Neural progenitor cell (in vitro differentiated cells): ENCODE measurements at regions not wholly inside any gene's neighbourhood (a gene's known extent, or its start where the extent isn't known, plus 50 kb on each side); places are given as distances from the start of the nearest gene placed in this dataset.

ENCODE experiments used
- EZH2 ChIP-seq: fragments of 200-600 bp; sonication (generic); IDR thresholded peaks from 2 replicates; pipeline ENCODE4 v1.6.1; 2017; ENCODE audit warnings: antibody characterized with exemption, mild to moderate bottlenecking, moderate library complexity
- TF ChIP-seq, protein P1 (sequence below): fragments of 200-600 bp; sonication (generic); IDR thresholded peaks from 2 replicates; pipeline ENCODE4 v1.5.1; 2017; ENCODE audit warnings: antibody characterized with exemption, mild to moderate bottlenecking

DNA sequence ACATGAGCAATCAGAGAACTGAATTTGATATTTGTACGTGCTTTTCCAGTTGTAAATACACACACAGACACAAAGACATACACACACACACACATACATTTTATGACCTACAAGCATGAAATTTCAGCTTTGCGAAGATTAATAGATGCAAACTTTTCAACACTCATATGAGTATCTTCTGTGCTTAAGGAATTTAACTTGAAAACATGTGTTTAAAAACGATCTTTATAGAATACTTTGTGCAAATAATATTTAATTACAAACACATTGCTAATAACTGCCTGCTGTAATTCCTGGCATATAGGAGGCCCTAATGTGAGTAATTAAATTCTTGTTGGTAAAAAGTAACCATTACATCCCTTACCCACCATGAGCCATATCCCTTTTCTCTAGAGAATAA, 107.7 kb upstream of the PLSCR5 start:
- TF ChIP-seq, protein P1, sequence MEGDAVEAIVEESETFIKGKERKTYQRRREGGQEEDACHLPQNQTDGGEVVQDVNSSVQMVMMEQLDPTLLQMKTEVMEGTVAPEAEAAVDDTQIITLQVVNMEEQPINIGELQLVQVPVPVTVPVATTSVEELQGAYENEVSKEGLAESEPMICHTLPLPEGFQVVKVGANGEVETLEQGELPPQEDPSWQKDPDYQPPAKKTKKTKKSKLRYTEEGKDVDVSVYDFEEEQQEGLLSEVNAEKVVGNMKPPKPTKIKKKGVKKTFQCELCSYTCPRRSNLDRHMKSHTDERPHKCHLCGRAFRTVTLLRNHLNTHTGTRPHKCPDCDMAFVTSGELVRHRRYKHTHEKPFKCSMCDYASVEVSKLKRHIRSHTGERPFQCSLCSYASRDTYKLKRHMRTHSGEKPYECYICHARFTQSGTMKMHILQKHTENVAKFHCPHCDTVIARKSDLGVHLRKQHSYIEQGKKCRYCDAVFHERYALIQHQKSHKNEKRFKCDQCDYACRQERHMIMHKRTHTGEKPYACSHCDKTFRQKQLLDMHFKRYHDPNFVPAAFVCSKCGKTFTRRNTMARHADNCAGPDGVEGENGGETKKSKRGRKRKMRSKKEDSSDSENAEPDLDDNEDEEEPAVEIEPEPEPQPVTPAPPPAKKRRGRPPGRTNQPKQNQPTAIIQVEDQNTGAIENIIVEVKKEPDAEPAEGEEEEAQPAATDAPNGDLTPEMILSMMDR = no peak
- no peak for TF ChIP-seq EZH2
